Ishikawa (cell line): ENCODE measurements at regions not wholly inside any gene's neighbourhood (a gene's known extent, or its start where the extent isn't known, plus 50 kb on each side); places are given as distances from the start of the nearest gene placed in this dataset.

Experiments
- CEBPB ChIP-seq: IDR thresholded peaks from 2 replicates; pipeline ENCODE4 v1.6.1; 2012
- RAD21 ChIP-seq: IDR thresholded peaks from 2 replicates; pipeline ENCODE4 v1.6.1; 2012; ENCODE audit warnings: low read depth
- TAF1 ChIP-seq: IDR thresholded peaks from 2 replicates; pipeline ENCODE4 v1.6.1; 2012; ENCODE audit warnings: low read depth, mild to moderate bottlenecking
- TCF12 ChIP-seq: IDR thresholded peaks from 2 replicates; pipeline ENCODE4 v1.6.1; 2012; ENCODE audit warnings: low read depth
- TEAD4 ChIP-seq: IDR thresholded peaks from 2 replicates; pipeline ENCODE4 v1.6.1; 2012

GRCh38 chr14:86712727-86713126, 1182.8 kb downstream of the FLRT2 start:
- TF ChIP-seq TEAD4: no peak
- no peak for TF ChIP-seq TAF1
- no peak for TF ChIP-seq CEBPB
- no peak for TF ChIP-seq RAD21
- no peak for TF ChIP-seq TCF12
